ENCODE measurements at regions not wholly inside any gene's neighbourhood (a gene's known extent, or its start where the extent isn't known, plus 50 kb on each side); places are given as distances from the start of the nearest gene placed in this dataset.

- no peak for DNase-seq
These were observed 225.0 kb downstream of the JRKL start for GRCh38 chr11:96614846-96615245.

- DNase-seq = no peak
These were observed 230.7 kb downstream of the JRKL start for GRCh38 chr11:96620464-96621044.

GRCh38 chr11:96621161-96621560 is 231.3 kb downstream of the JRKL start:
- DNase-seq = no peak

- no peak for DNase-seq
These were observed 232.3 kb downstream of the JRKL start for GRCh38 chr11:96622026-96622634.

GRCh38 chr11:96624126-96624525 is 234.3 kb downstream of the JRKL start:
- DNase-seq = no peak

GRCh38 chr11:96627376-96627775 is 237.6 kb downstream of the JRKL start:
- DNase-seq = no peak

GRCh38 chr11:96635655-96636054 is 245.8 kb downstream of the JRKL start:
- no peak for DNase-seq

GRCh38 chr11:96641261-96641660 is 251.4 kb downstream of the JRKL start:
- no peak for DNase-seq

- DNase-seq = no peak
These were observed 252.8 kb downstream of the JRKL start for GRCh38 chr11:96642583-96642982.

- DNase-seq = no peak
These were observed 253.4 kb downstream of the JRKL start for GRCh38 chr11:96643173-96643572.

- no peak for DNase-seq
These were observed 257.8 kb downstream of the JRKL start for GRCh38 chr11:96647621-96648020.

- DNase-seq = no peak
These were observed 259.2 kb downstream of the JRKL start for GRCh38 chr11:96648991-96649390.

- DNase-seq = no peak
These were observed 262.7 kb downstream of the JRKL start for GRCh38 chr11:96652516-96652915.

GRCh38 chr11:96655474-96655873 is 265.7 kb downstream of the JRKL start:
- no peak for DNase-seq

- DNase-seq = no peak
These were observed 268.6 kb downstream of the JRKL start for GRCh38 chr11:96658436-96658835.

GRCh38 chr11:96664110-96664509 is 274.3 kb downstream of the JRKL start:
- DNase-seq = no peak

GRCh38 chr11:96680211-96681018 is 290.6 kb downstream of the JRKL start:
- DNase-seq = no peak

GRCh38 chr11:96681019-96681716 is 291.4 kb downstream of the JRKL start:
- no peak for DNase-seq

- no peak for DNase-seq
These were observed 304.5 kb downstream of the JRKL start for GRCh38 chr11:96694338-96694737.

- DNase-seq = no peak
These were observed 306.9 kb downstream of the JRKL start for GRCh38 chr11:96696731-96697130.

- no peak for DNase-seq
These were observed 307.7 kb downstream of the JRKL start for GRCh38 chr11:96697466-96697865.

GRCh38 chr11:96704847-96705246 is 315.0 kb downstream of the JRKL start:
- DNase-seq = no peak

- DNase-seq = no peak
These were observed 316.9 kb downstream of the JRKL start for GRCh38 chr11:96706761-96707160.

- DNase-seq = no peak
These were observed 317.5 kb downstream of the JRKL start for GRCh38 chr11:96707273-96707672.

Measured in T-helper 1 cell (primary cell).